Hematopoietic multipotent progenitor cell treated with erythropoietin and hydrocortisone succinate and interleukin-3 and kit ligand, for 17 days (in vitro differentiated cells): ENCODE measurements at regions not wholly inside any gene's neighbourhood (a gene's known extent, or its start where the extent isn't known, plus 50 kb on each side); places are given as distances from the start of the nearest gene placed in this dataset.
"Not testable (repeated sequence)": the region's sequence is repeated elsewhere in the genome, so short reads cannot be mapped to it uniquely, and the experiment has no call there.

ENCODE experiments used
- DNase-seq: peaks from one replicate; pipeline ENCODE4 v3.0.0-alpha.2; 2015; ENCODE audit warnings: low spot score

- no peak for DNase-seq
Observed at GRCh38 chr18:67007085-67007484, 403.2 kb upstream of the CDH19 start.

GRCh38 chr18:67001052-67001451 lies 397.2 kb upstream of the CDH19 start:
- no peak for DNase-seq

- DNase-seq: no peak
Observed at GRCh38 chr18:66999003-66999402, 395.1 kb upstream of the CDH19 start.

GRCh38 chr18:66995270-66995669 lies 391.4 kb upstream of the CDH19 start:
- DNase-seq: no peak

GRCh38 chr18:66994790-66995189 lies 390.9 kb upstream of the CDH19 start:
- no peak for DNase-seq

- DNase-seq: no peak
Observed at GRCh38 chr18:66993492-66993891, 389.6 kb upstream of the CDH19 start.

GRCh38 chr18:66990909-66991308 lies 387.0 kb upstream of the CDH19 start:
- no peak for DNase-seq

GRCh38 chr18:66979009-66979408 lies 375.1 kb upstream of the CDH19 start:
- no peak for DNase-seq

GRCh38 chr18:66972681-66973080 lies 368.8 kb upstream of the CDH19 start:
- DNase-seq: no peak

- no peak for DNase-seq
Observed at GRCh38 chr18:66971960-66972359, 368.1 kb upstream of the CDH19 start.

GRCh38 chr18:66966171-66966570 lies 362.3 kb upstream of the CDH19 start:
- DNase-seq: no peak

GRCh38 chr18:66958309-66958708 lies 354.4 kb upstream of the CDH19 start:
- DNase-seq: no peak

- DNase-seq: no peak
Observed at GRCh38 chr18:66951750-66952149, 347.9 kb upstream of the CDH19 start.

GRCh38 chr18:66949419-66949818 lies 345.5 kb upstream of the CDH19 start:
- no peak for DNase-seq

GRCh38 chr18:66937546-66937945 lies 333.7 kb upstream of the CDH19 start:
- no peak for DNase-seq

GRCh38 chr18:66931010-66931409 lies 327.1 kb upstream of the CDH19 start:
- no peak for DNase-seq

- no peak for DNase-seq
Observed at GRCh38 chr18:66916834-66917233, 312.9 kb upstream of the CDH19 start.

GRCh38 chr18:66900837-66901236 lies 296.9 kb upstream of the CDH19 start:
- DNase-seq: no peak

GRCh38 chr18:66895631-66896030 lies 291.7 kb upstream of the CDH19 start:
- DNase-seq: no peak

GRCh38 chr18:66894851-66895250 lies 291.0 kb upstream of the CDH19 start:
- no peak for DNase-seq

GRCh38 chr18:66892388-66892787 lies 288.5 kb upstream of the CDH19 start:
- DNase-seq: not testable (repeated sequence)

GRCh38 chr18:66874812-66875474 lies 271.1 kb upstream of the CDH19 start:
- no peak for DNase-seq

- DNase-seq: no peak
Observed at GRCh38 chr18:66874375-66874774, 270.5 kb upstream of the CDH19 start.

- no peak for DNase-seq
Observed at GRCh38 chr18:66873899-66874298, 270.0 kb upstream of the CDH19 start.

GRCh38 chr18:66872277-66872676 lies 268.4 kb upstream of the CDH19 start:
- no peak for DNase-seq
